SK-N-SH treated with all-trans-retinoic acid at 6 μM for 48 hours (cell line): ENCODE measurements at regions not wholly inside any gene's neighbourhood (a gene's known extent, or its start where the extent isn't known, plus 50 kb on each side); places are given as distances from the start of the nearest gene placed in this dataset.

Experiments
- ATAC-seq: fragments of 200-7000 bp; cut with Tn5 transposase; 3 replicates; pipeline ENCODE4 v1.9.1; 2020; ENCODE audit warnings: mild to moderate bottlenecking, moderate library complexity
- ARNTL ChIP-seq: fragments of 450-650 bp; formaldehyde crosslinking; IDR thresholded peaks from 2 replicates; pipeline ENCODE4 v1.5.0; 2020; ENCODE audit warnings: low read depth, mild to moderate bottlenecking, moderate library complexity, borderline replicate concordance
- BACH2 ChIP-seq: fragments of 250-450 bp; sonication (Bioruptor Pico); IDR thresholded peaks from 2 replicates; pipeline ENCODE4 v1.9.0; 2021; ENCODE audit warnings: mild to moderate bottlenecking, borderline replicate concordance
- CREB5 ChIP-seq: fragments of 250-450 bp; sonication (Bioruptor Pico); IDR thresholded peaks from 2 replicates; pipeline ENCODE4 v1.5.1; 2020; ENCODE audit warnings: low read depth, mild to moderate bottlenecking, moderate library complexity
- CSDC2 ChIP-seq: fragments of 250-450 bp; sonication (Bioruptor Pico); IDR thresholded peaks from 2 replicates; pipeline ENCODE4 v1.5.0; 2020; ENCODE audit warnings: mild to moderate bottlenecking, moderate library complexity
- CSRNP3 ChIP-seq: fragments of 250-450 bp; sonication (Bioruptor Pico); IDR thresholded peaks from 2 replicates; pipeline ENCODE4 v1.5.1; 2021; ENCODE audit warnings: mild to moderate bottlenecking, moderate library complexity
- ESRRG ChIP-seq: fragments of 250-450 bp; sonication (Bioruptor Pico); IDR thresholded peaks from 2 replicates; pipeline ENCODE4 v1.6.1; 2021; ENCODE audit warnings: mild to moderate bottlenecking
- GLIS3 ChIP-seq: fragments of 250-450 bp; sonication (Bioruptor Pico); IDR thresholded peaks from 2 replicates; pipeline ENCODE4 v1.5.0; 2020; ENCODE audit warnings: mild to moderate bottlenecking, moderate library complexity
- ISL1 ChIP-seq: fragments of 250-450 bp; sonication (Bioruptor Pico); IDR thresholded peaks from 2 replicates; pipeline ENCODE4 v2.1.2; 2022; ENCODE audit warnings: mild to moderate bottlenecking, moderate library complexity
- OSR1 ChIP-seq: fragments of 250-450 bp; sonication (Bioruptor Pico); IDR thresholded peaks from 2 replicates; pipeline ENCODE4 v1.8.0; 2022; ENCODE audit warnings: moderate library complexity, mild to moderate bottlenecking, inconsistent platforms
- PATZ1 ChIP-seq: fragments of 250-450 bp; sonication (Bioruptor Pico); IDR thresholded peaks from 2 replicates; pipeline ENCODE4 v1.8.0; 2020; ENCODE audit warnings: mild to moderate bottlenecking, moderate library complexity, borderline replicate concordance
- POU6F1 ChIP-seq: fragments of 250-450 bp; sonication (Bioruptor Pico); IDR thresholded peaks from 2 replicates; pipeline ENCODE4 v1.8.0; 2021; ENCODE audit warnings: low read depth, mild to moderate bottlenecking, moderate library complexity, borderline replicate concordance
- PPARA ChIP-seq: fragments of 250-450 bp; sonication (Bioruptor Pico); IDR thresholded peaks from 2 replicates; pipeline ENCODE4 v1.5.0; 2020; ENCODE audit warnings: mild to moderate bottlenecking, borderline replicate concordance
- RARB ChIP-seq: fragments of 250-450 bp; sonication (Bioruptor Pico); IDR thresholded peaks from 2 replicates; pipeline ENCODE4 v1.8.0; 2021; ENCODE audit warnings: mild to moderate bottlenecking, moderate library complexity
- SNAI2 ChIP-seq: fragments of 250-450 bp; sonication (Bioruptor Pico); IDR thresholded peaks from 2 replicates; pipeline ENCODE4 v1.5.0; 2020; ENCODE audit warnings: mild to moderate bottlenecking, moderate library complexity
- TCF4 ChIP-seq: fragments of 250-450 bp; sonication (Bioruptor Pico); IDR thresholded peaks from 2 replicates; pipeline ENCODE4 v1.8.0; 2021; ENCODE audit warnings: mild to moderate bottlenecking, moderate library complexity, borderline replicate concordance
- TOX ChIP-seq: fragments of 250-450 bp; sonication (Bioruptor Pico); IDR thresholded peaks from 2 replicates; pipeline ENCODE4 v1.8.0; 2021; ENCODE audit warnings: mild to moderate bottlenecking, moderate library complexity, borderline replicate concordance
- TSHZ2 ChIP-seq: fragments of 250-450 bp; sonication (Bioruptor Pico); IDR thresholded peaks from 2 replicates; pipeline ENCODE4 v1.5.0; 2020; ENCODE audit warnings: mild to moderate bottlenecking, moderate library complexity
- ZC3H10 ChIP-seq: fragments of 250-450 bp; sonication (Bioruptor Pico); IDR thresholded peaks from 2 replicates; pipeline ENCODE4 v1.5.1; 2021; ENCODE audit warnings: mild to moderate bottlenecking, moderate library complexity
- ZFP30 ChIP-seq: fragments of 450-650 bp; formaldehyde crosslinking; IDR thresholded peaks from 2 replicates; pipeline ENCODE4 v1.5.0; 2022; ENCODE audit warnings: mild to moderate bottlenecking, moderate library complexity
- ZNF565 ChIP-seq: fragments of 450-650 bp; formaldehyde crosslinking; conservative IDR thresholded peaks from 2 replicates; pipeline ENCODE4 v1.5.0; 2020; ENCODE audit warnings: low read depth, mild to moderate bottlenecking, moderate library complexity
- ZNF70 ChIP-seq: fragments of 450-650 bp; formaldehyde crosslinking; IDR thresholded peaks from 2 replicates; pipeline ENCODE4 v1.5.0; 2020; ENCODE audit warnings: mild to moderate bottlenecking, moderate library complexity
- ZNF8 ChIP-seq: fragments of 450-650 bp; formaldehyde crosslinking; IDR thresholded peaks from 2 replicates; pipeline ENCODE4 v1.5.0; 2020; ENCODE audit warnings: mild to moderate bottlenecking, moderate library complexity

GRCh38 chr6:80969439-80969838, 783.0 kb downstream of the TENT5A start:
- no peak for ATAC-seq
- TF ChIP-seq OSR1 (CRISPR knock-in tag) (no peak), TOX (no peak), POU6F1 (CRISPR knock-in tag) (no peak), PPARA (CRISPR knock-in tag) (no peak), ZNF70 (CRISPR knock-in tag) (no peak), ARNTL (CRISPR knock-in tag) (no peak), BACH2 (CRISPR knock-in tag) (no peak), TCF4 (CRISPR knock-in tag) (no peak), ISL1 (CRISPR knock-in tag) (no peak), ZNF565 (CRISPR knock-in tag) (no peak), CSDC2 (CRISPR knock-in tag) (no peak), ZNF8 (CRISPR knock-in tag) (no peak), CREB5 (CRISPR knock-in tag) (no peak), CSRNP3 (CRISPR knock-in tag) (no peak), ZC3H10 (no peak), TSHZ2 (no peak), ZFP30 (CRISPR knock-in tag) (no peak), PATZ1 (no peak), GLIS3 (CRISPR knock-in tag) (no peak)

- TF ChIP-seq TSHZ2 = no peak
- no peak for TF ChIP-seq CSRNP3 (CRISPR knock-in tag)
- TF ChIP-seq ZC3H10 = no peak
- no peak for TF ChIP-seq CREB5 (CRISPR knock-in tag)
- no peak for TF ChIP-seq GLIS3 (CRISPR knock-in tag)
- TF ChIP-seq ZNF70 (CRISPR knock-in tag) = no peak
- TF ChIP-seq SNAI2 (CRISPR knock-in tag) = no peak
- TF ChIP-seq PPARA (CRISPR knock-in tag) = no peak
- TF ChIP-seq CSDC2 (CRISPR knock-in tag) = no peak
- TF ChIP-seq ESRRG (CRISPR knock-in tag) = no peak
- no peak for TF ChIP-seq TOX
- no peak for TF ChIP-seq ARNTL (CRISPR knock-in tag)
- no peak for TF ChIP-seq RARB (CRISPR knock-in tag)
- TF ChIP-seq ZNF8 (CRISPR knock-in tag) = no peak
- no peak for TF ChIP-seq ISL1 (CRISPR knock-in tag)
- TF ChIP-seq TCF4 (CRISPR knock-in tag) = no peak
- TF ChIP-seq OSR1 (CRISPR knock-in tag) = no peak
- no peak for TF ChIP-seq POU6F1 (CRISPR knock-in tag)
- no peak for ATAC-seq
Measured at GRCh38 chr6:80967609-80968008, 784.9 kb downstream of the TENT5A start.
